AG04450 (cell line): ENCODE measurements at regions not wholly inside any gene's neighbourhood (a gene's known extent, or its start where the extent isn't known, plus 50 kb on each side); places are given as distances from the start of the nearest gene placed in this dataset.
A peak's percentile ranks its signal among the peaks of the same experiment; 100 is the strongest.

ENCODE experiments used
- CTCF ChIA-PET: fragments of 300-600, 350-600 bp; formaldehyde crosslinking; extraction: SDS; loops from one replicate; lab custom pipeline; 2022; ENCODE audit warnings: antibody characterized with exemption, inconsistent platforms; lab: Charles Lee
- POLR2A ChIA-PET: fragments of 350-600 bp; formaldehyde crosslinking; extraction: SDS; loops from one replicate; lab custom pipeline; 2021; ENCODE audit warnings: antibody characterized with exemption, inconsistent platforms; lab: Yijun Ruan, JAX
- DNase-seq: peaks from one replicate; pipeline ENCODE4 v3.0.0-alpha.2; 2011; ENCODE audit warnings: low read depth, low spot score
- H3K27ac ChIP-seq: one replicate; pipeline ENCODE4 v1.5.1; 2012; ENCODE audit warnings: low read depth, low read length, control low read depth
- H3K27me3 ChIP-seq: one replicate; pipeline ENCODE4 v1.6.0; 2012; ENCODE audit warnings: low read length; ENCODE audit not compliant: control insufficient read depth, insufficient read depth
- H3K4me3 ChIP-seq: 2 replicates; pipeline ENCODE4 v1.5.1; 2011; ENCODE audit warnings: mild to moderate bottlenecking, low read depth, low read length, control low read depth
- H3K9me3 ChIP-seq: 2 replicates; pipeline ENCODE4 v1.5.1; 2012; ENCODE audit warnings: low read length; ENCODE audit not compliant: control insufficient read depth, insufficient read depth
- TF ChIP-seq, protein P1 (sequence below): IDR thresholded peaks from 2 replicates; pipeline ENCODE4 v1.5.1; 2011; ENCODE audit warnings: low read depth, low read length, control low read depth, inconsistent platforms

DNA sequence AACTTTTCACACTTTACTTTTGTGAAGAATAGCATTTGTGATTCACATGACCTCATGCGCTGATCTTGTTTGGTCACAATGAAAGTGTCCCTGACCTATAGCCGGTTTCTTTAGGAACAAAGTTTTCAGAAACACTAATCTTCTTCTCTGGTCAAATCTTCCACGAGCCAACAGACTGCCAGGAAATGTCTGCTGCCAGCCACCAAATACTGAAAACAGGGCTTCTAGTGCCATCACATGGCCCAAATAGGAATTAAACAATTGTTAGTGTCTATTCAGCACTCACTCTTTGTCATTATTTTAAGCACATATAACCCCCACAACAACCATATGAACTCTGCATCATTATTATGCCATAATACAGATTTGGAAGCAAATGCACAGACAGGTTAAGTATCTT lies 286.5 kb upstream of the SYT4 start:
- no peak overlapping the region for H3K27ac ChIP-seq
- H3K9me3 ChIP-seq: peaks cover 5% of the 10 kb centered on the region
- no peak for DNase-seq
- TF ChIP-seq, protein P1, sequence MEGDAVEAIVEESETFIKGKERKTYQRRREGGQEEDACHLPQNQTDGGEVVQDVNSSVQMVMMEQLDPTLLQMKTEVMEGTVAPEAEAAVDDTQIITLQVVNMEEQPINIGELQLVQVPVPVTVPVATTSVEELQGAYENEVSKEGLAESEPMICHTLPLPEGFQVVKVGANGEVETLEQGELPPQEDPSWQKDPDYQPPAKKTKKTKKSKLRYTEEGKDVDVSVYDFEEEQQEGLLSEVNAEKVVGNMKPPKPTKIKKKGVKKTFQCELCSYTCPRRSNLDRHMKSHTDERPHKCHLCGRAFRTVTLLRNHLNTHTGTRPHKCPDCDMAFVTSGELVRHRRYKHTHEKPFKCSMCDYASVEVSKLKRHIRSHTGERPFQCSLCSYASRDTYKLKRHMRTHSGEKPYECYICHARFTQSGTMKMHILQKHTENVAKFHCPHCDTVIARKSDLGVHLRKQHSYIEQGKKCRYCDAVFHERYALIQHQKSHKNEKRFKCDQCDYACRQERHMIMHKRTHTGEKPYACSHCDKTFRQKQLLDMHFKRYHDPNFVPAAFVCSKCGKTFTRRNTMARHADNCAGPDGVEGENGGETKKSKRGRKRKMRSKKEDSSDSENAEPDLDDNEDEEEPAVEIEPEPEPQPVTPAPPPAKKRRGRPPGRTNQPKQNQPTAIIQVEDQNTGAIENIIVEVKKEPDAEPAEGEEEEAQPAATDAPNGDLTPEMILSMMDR: peak; percentile 19; the same call in 1 of the 2 replicates
- POLR2A ChIA-PET: no interaction called here
- H3K4me3 ChIP-seq: no peak overlapping the region
- H3K27me3 ChIP-seq: no peaks in the 10 kb centered on the region
- CTCF ChIA-PET: interaction anchor here (1.1 kb wide), 1 partner anchor 1449 kb away, joined by 3 read pairs; no protein-coding TSS in a partner anchor

DNA sequence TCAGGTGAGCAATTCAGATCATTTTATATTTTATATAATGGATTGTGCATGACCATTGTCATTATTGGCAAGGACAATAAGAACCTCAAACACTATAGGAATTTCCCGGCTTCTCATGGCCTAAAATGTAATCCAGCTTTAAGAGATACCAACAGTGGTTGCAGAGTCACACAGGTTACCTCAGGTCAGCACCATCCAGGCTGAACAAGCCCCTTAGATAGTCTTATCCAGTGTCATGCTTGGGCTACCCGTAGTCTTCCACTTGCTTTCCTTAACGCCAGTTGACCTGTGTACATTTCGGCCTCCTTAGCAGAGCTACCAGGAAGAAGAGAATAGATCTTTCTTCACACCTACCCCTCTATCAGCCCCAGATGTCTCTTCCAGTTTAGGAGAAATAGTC lies 293.3 kb upstream of the SYT4 start:
- Histone ChIP-seq H3K27ac (no peak overlapping the region), H3K4me3 (no peak overlapping the region), H3K9me3 (no peaks in the 10 kb centered on the region), H3K27me3 (no peaks in the 10 kb centered on the region)
- CTCF ChIA-PET: interaction anchor here (0.6 to 8.5 kb wide), 11 partner anchors 9 to 1517 kb away, joined by 3 to 168 read pairs (median 13); no protein-coding TSS in a partner anchor
- TF ChIP-seq, protein P1: no peak
- no peak for DNase-seq
- POLR2A ChIA-PET: no interaction called here

DNA sequence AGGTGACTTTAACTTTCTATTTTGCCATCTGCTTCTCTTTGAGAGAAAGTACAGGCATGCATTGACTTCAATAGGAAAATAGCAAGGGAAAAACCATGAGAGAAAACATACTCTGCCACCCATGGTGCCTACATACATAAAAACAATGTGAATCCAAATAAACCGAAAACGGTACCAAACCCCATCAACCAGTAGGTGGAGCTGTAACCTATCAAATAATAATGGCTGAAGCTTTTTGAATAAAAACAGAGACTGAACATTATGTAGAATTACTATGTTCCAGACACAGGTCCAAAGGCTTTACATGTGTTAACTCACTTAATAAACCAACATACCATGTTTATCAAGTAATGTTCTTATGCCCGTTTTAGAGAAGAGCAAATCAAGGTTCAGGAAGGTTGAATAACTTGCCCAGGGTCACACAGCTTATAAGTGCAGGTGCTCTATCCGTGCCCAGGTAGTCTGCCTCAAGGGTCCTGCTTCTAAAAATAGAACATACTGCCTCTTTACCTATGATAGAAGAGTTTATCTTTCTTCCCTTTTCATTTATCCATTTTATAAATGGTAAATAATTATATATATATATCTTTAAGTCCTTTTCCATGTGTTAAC lies 293.9 kb upstream of the SYT4 start:
- Histone ChIP-seq H3K27ac (no peak overlapping the region), H3K27me3 (no peaks in the 10 kb centered on the region), H3K9me3 (no peaks in the 10 kb centered on the region), H3K4me3 (no peak overlapping the region)
- DNase-seq: peak; percentile 11
- ChIA-PET CTCF (interaction anchor here (0.5 to 8.5 kb wide), 16 partner anchors 9 to 1517 kb away, joined by 3 to 168 read pairs (median 4); no protein-coding TSS in a partner anchor), POLR2A (no interaction called here)
- TF ChIP-seq, protein P1: peak; percentile 82

DNA sequence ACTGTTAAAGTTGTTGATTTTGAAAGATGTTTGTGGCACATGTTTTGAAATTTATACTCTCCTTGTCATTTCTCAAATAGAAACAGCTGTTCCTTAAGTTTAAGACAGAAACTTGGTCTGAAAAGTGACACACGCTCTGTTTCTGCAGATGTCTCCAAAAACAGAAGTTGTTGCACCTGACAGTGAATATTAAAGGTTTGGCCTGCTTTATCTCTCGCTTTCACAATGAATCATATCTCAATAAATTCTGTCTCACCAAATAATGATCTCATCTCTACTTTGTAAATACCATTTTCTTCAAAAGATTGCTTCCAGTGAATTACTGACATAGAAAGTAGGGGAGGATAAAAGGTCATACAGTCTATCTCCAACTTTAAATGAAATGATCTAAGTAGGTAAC lies 294.9 kb upstream of the SYT4 start:
- no peak overlapping the region for H3K4me3 ChIP-seq
- TF ChIP-seq, protein P1: no peak
- POLR2A ChIA-PET: no interaction called here
- H3K9me3 ChIP-seq: no peaks in the 10 kb centered on the region
- DNase-seq: no peak
- H3K27me3 ChIP-seq: no peaks in the 10 kb centered on the region
- H3K27ac ChIP-seq: no peak overlapping the region
- CTCF ChIA-PET: interaction anchor here (0.5 to 8.5 kb wide), 9 partner anchors 10 to 1458 kb away, joined by 3 to 168 read pairs (median 13); no protein-coding TSS in a partner anchor

DNA sequence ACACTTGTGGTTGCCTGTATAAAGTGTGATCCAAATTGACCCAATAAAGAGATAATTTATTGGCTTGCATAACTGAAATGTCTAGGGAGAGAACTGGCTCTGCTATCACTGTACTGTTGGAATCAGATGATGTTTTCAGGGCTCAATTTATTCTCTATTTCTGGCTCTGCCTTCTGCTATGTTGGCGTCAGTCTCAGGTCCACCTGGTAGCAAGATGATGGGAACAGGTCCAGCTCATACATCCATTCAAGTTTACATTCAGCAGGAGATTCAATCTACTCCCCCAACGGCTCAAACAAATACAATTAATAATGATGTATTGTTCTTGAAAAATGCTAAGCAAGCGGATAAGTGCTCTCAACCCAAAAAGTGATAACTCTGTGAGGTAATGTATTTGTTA lies 297.7 kb upstream of the SYT4 start:
- CTCF ChIA-PET: interaction anchor here (8.5 kb wide), 1 partner anchor 12 kb away, joined by 168 read pairs; no protein-coding TSS in a partner anchor
- POLR2A ChIA-PET: no interaction called here
- no peaks in the 10 kb centered on the region for H3K9me3 ChIP-seq
- no peak overlapping the region for H3K4me3 ChIP-seq
- TF ChIP-seq, protein P1: no peak
- DNase-seq: no peak
- no peak overlapping the region for H3K27ac ChIP-seq
- H3K27me3 ChIP-seq: no peaks in the 10 kb centered on the region
